ENCODE measurements at regions not wholly inside any gene's neighbourhood (a gene's known extent, or its start where the extent isn't known, plus 50 kb on each side); places are given as distances from the start of the nearest gene placed in this dataset.

DNA sequence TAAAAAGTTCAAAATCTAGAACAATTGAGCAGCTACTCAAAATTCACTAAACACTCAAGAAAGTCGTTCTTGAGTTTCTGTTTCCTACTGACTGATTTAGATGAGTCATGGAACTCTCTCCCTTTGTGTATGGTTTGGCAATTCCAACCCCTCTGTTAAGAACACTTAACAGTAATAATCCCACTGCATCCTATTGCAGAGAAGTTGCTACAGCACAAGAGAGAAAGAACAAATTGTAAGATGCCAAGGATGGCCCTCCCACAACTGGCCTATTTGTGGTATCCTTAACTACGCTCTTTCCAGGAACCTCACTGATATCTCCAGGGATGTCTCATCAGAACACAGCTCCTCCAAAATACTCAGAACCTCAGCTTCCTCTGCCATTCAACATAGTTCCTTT lies 701.8 kb upstream of the TENM3 start:
- H3K4me3 ChIP-seq (ENCODE audit: low read length): no peak overlapping the region
- intact Hi-C loops (cut with DNase I): no loop called here
- no peaks in the 10 kb centered on the region for H3K4me1 ChIP-seq (ENCODE audit: control insufficient read depth, insufficient read depth, low read length)
- ATAC-seq (no peak), DNase-seq (no peak)
- H3K27ac ChIP-seq (ENCODE audit: low read length): no peak overlapping the region
- H3K9me3 ChIP-seq (ENCODE audit: control insufficient read depth, low read length): no peaks in the 10 kb centered on the region
- 64% methylated on average over 2 of the region's 2 CpGs for WGBS
- peaks cover 2% of the 10 kb centered on the region for H3K27me3 ChIP-seq (ENCODE audit: control insufficient read depth, insufficient read depth)

DNA sequence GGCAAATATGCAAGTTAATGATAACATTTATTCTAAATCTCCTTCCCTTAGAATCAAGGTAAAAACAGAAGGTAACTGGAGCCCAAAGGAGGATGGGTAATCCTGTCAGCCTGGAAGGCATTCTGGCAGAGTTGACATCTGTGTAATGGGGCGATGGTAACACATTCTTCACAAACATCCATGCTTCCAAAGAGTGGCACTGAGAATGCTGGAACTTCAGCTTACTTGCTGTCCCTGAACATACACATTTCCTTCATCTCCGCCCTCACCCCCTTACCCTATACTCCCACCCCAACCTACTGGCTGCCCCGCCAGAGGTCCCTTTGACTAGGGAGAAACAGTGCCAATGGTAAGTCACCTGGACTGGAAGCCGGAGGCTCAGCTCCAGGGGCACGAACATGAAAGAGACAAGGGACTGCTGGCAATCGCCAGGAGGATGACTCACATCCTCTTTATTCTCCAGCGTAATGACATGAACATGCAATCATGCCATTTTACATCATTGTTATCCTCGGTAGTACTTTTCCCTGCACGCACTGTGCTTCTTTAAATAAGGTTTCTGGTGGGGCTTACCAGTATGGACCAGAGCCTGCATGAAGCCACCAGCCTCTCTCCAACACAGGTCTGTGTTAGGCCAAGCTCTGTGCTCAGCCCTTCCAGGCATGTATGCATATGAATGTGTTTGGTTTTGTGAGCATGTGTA lies 694.2 kb upstream of the TENM3 start:
- no peaks in the 10 kb centered on the region for H3K4me1 ChIP-seq (ENCODE audit: control insufficient read depth, insufficient read depth, low read length)
- ATAC-seq (no peak), DNase-seq (no peak)
- H3K27me3 ChIP-seq (ENCODE audit: control insufficient read depth, insufficient read depth): no peaks in the 10 kb centered on the region
- intact Hi-C loops (cut with DNase I): no loop called here
- no peak overlapping the region for H3K4me3 ChIP-seq (ENCODE audit: low read length)
- no peak overlapping the region for H3K27ac ChIP-seq (ENCODE audit: low read length)
- 60% methylated on average over 9 of the region's 9 CpGs for WGBS
- no peaks in the 10 kb centered on the region for H3K9me3 ChIP-seq (ENCODE audit: control insufficient read depth, low read length)

DNA sequence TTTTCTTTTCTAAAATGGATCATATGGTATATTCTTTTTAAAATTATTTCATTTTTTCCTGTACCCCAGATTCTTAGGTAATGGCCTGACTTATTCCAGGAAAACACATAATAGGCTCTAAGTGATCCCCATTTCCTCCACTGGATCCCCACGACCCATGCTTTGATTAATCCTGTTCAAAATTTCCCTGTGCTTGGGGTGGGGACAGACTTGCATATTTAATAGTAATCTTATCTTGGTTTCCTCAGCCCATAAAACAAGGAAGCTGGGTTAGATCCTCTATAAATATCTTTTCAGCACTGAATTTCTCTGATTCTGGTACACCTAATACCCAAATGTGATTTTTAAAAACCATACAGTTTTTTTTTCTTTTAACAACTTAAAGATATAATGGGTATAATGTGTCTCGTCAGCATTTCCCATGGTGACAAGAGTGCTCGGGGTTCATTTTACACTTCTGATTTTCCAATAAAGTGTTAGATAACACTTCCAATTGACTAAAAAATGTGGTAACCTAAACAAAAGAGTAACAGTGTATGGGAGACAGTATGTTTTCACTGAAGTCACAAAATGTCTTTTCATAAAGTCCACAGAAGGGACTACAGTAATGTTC lies 693.5 kb upstream of the TENM3 start:
- DNase-seq (no peak), ATAC-seq (no peak)
- intact Hi-C loops (cut with DNase I): no loop called here
- no peak overlapping the region for H3K4me3 ChIP-seq (ENCODE audit: low read length)
- no peaks in the 10 kb centered on the region for H3K4me1 ChIP-seq (ENCODE audit: control insufficient read depth, insufficient read depth, low read length)
- no peaks in the 10 kb centered on the region for H3K27me3 ChIP-seq (ENCODE audit: control insufficient read depth, insufficient read depth)
- H3K27ac ChIP-seq (ENCODE audit: low read length): no peak overlapping the region
- WGBS: 60% methylated on average over 3 of the region's 3 CpGs
- H3K9me3 ChIP-seq (ENCODE audit: control insufficient read depth, low read length): no peaks in the 10 kb centered on the region

DNA sequence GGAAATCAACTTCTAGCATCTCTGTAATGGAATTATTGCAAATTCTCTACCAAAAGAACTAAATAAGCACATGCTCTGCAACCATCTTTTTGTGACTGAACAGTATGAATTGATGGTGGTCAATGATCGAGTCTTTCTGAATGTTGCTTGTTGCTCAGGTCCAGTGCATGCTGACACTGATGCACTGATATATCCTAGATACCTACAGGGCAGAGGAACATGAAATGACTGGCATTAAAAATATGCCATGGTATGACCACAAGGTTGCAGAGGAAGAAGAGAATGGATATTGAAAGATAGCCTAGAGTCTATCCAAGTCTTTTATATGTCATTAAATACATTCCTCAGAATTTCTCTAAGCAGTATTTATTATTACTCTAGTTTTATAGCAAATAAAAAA lies 692.8 kb upstream of the TENM3 start:
- 85% methylated on average over 1 of the region's 1 CpG for WGBS
- no peak for ATAC-seq

DNA sequence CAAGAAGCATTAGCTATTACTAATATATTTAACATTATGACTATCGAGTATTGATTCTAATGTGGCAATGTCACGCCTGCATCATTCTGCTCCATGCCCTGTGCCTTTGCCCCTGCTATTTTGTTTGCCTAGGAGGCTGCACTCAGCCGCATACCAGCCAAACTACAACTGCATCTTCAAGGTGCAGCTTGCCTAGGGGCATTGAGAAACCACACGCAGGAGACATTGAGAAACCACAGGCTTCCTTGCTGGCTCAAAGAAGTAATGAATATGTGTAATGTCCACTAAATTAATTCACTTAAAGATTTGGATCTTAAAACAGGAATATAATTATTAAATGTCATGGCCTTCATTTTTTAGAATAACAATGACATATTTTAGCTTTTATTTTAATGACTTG lies 683.6 kb upstream of the TENM3 start:
- Histone ChIP-seq H3K27ac (ENCODE audit: low read length) (no peak overlapping the region), H3K4me1 (ENCODE audit: control insufficient read depth, insufficient read depth, low read length) (no peaks in the 10 kb centered on the region), H3K4me3 (ENCODE audit: low read length) (no peak overlapping the region), H3K27me3 (ENCODE audit: control insufficient read depth, insufficient read depth) (no peaks in the 10 kb centered on the region), H3K9me3 (ENCODE audit: control insufficient read depth, low read length) (no peaks in the 10 kb centered on the region)
- 84% methylated on average over 4 of the region's 4 CpGs for WGBS
- intact Hi-C loops (cut with DNase I): no loop called here
- DNase-seq (no peak), ATAC-seq (no peak)

More for the DNA sequence above, 692.8 kb upstream of the TENM3 start:
- H3K9me3 ChIP-seq (ENCODE audit: control insufficient read depth, low read length): no peaks in the 10 kb centered on the region
- H3K27me3 ChIP-seq (ENCODE audit: control insufficient read depth, insufficient read depth): no peaks in the 10 kb centered on the region
- DNase-seq: no peak
- H3K4me3 ChIP-seq (ENCODE audit: low read length): no peak overlapping the region
- intact Hi-C loops (cut with DNase I): no loop called here
- H3K27ac ChIP-seq (ENCODE audit: low read length): no peak overlapping the region
- H3K4me1 ChIP-seq (ENCODE audit: control insufficient read depth, insufficient read depth, low read length): no peaks in the 10 kb centered on the region

DNA sequence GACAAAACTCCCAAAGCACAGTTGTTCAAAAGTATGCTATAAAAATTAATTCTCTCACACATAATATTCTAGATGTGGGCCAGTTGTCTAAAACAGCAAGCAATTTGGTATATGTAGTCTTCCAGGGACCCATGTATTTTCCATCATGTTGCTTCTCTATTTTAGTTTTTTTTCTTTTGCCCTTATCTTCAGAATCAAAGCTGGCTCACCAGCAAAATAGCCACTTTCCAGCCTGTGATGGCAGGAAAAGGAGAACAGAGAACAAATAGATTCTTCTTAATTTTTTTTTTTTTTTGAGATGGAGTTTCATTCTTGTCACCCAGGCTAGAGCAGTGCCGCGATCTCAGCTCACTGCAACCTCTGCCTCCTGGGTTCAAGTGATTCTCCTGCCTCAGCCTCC lies 680.8 kb upstream of the TENM3 start:
- no peak overlapping the region for H3K4me3 ChIP-seq (ENCODE audit: low read length)
- WGBS: 94% methylated on average over 2 of the region's 2 CpGs
- no peaks in the 10 kb centered on the region for H3K4me1 ChIP-seq (ENCODE audit: control insufficient read depth, insufficient read depth, low read length)
- intact Hi-C loops (cut with DNase I): no loop called here
- H3K27me3 ChIP-seq (ENCODE audit: control insufficient read depth, insufficient read depth): no peaks in the 10 kb centered on the region
- ATAC-seq (no peak), DNase-seq (no peak)
- no peak overlapping the region for H3K27ac ChIP-seq (ENCODE audit: low read length)
- no peaks in the 10 kb centered on the region for H3K9me3 ChIP-seq (ENCODE audit: control insufficient read depth, low read length)

DNA sequence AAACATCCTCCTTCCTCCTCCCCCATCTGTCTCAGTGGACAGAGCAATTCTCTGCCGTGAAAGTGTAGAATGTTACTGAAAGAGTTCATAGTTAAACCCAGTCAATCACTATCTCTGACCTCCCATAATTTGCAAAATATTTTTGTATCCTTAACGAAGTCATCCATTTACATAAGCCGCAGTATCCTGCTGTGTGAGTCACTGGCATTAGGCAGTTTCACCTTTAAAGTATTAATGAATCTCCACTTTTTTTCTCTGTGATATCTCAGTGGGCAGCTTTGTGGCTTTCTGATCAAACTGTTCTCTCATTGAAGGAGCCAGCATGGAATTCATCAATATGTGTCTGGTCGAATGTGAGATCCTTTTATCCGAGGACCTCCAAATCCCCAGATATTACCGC lies 678.6 kb upstream of the TENM3 start:
- Histone ChIP-seq H3K27me3 (ENCODE audit: control insufficient read depth, insufficient read depth) (no peaks in the 10 kb centered on the region), H3K4me3 (ENCODE audit: low read length) (no peak overlapping the region), H3K9me3 (ENCODE audit: control insufficient read depth, low read length) (no peaks in the 10 kb centered on the region), H3K4me1 (ENCODE audit: control insufficient read depth, insufficient read depth, low read length) (no peaks in the 10 kb centered on the region), H3K27ac (ENCODE audit: low read length) (no peak overlapping the region)
- WGBS: 73% methylated on average over 6 of the region's 6 CpGs
- ATAC-seq (no peak), DNase-seq (no peak)
- intact Hi-C loops (cut with DNase I): no loop called here

DNA sequence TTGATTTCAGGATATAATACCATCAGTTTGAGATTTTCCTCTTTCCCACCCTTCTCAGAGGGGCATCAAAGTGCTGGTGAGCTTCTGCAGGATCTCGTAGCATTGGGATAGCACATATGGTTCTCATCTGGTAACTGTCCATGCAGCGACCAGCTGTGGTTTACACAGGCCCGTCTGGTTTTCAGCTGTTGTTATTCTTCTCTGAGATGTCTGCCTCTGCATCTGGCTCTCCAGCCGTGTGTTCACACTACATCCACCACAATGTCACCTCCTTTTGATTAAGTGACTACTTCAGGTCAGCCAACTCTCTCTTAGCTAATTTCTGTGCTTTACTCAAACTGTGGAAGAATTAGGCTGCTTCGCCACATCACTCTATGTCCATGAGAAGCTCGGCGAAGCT lies 676.7 kb upstream of the TENM3 start:
- Histone ChIP-seq H3K4me1 (ENCODE audit: control insufficient read depth, insufficient read depth, low read length) (no peaks in the 10 kb centered on the region), H3K9me3 (ENCODE audit: control insufficient read depth, low read length) (no peaks in the 10 kb centered on the region), H3K4me3 (ENCODE audit: low read length) (no peak overlapping the region), H3K27me3 (ENCODE audit: control insufficient read depth, insufficient read depth) (no peaks in the 10 kb centered on the region), H3K27ac (ENCODE audit: low read length) (no peak overlapping the region)
- DNase-seq (no peak), ATAC-seq (no peak)
- intact Hi-C loops (cut with DNase I): no loop called here
- WGBS: 57% methylated on average over 7 of the region's 7 CpGs

DNA sequence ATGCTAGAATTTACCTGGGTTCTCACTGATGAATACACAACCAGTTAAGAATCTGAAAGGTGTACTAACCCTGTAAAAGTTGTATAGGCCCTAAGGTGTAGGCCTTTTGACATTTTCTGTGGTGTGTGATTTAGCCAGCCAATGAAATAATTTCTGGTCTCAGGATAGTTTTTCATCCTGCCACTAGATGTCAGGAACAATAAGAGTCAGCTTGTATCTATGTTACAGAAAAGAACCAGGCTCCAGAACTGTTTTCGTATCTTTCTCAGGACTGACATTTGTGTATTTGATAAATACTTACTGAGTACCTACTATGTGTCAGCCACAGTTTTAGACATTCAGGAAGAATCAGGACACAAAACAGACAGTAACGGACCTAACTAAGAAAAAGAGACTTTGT lies 673.6 kb upstream of the TENM3 start:
- Histone ChIP-seq H3K27ac (ENCODE audit: low read length) (no peak overlapping the region), H3K4me1 (ENCODE audit: control insufficient read depth, insufficient read depth, low read length) (no peaks in the 10 kb centered on the region), H3K27me3 (ENCODE audit: control insufficient read depth, insufficient read depth) (no peaks in the 10 kb centered on the region), H3K4me3 (ENCODE audit: low read length) (no peak overlapping the region), H3K9me3 (ENCODE audit: control insufficient read depth, low read length) (no peaks in the 10 kb centered on the region)
- DNase-seq (no peak), ATAC-seq (peak in 1 of 2 donors; percentile 38)
- intact Hi-C loops (cut with DNase I): no loop called here
- WGBS: 44% methylated on average over 2 of the region's 2 CpGs

DNA sequence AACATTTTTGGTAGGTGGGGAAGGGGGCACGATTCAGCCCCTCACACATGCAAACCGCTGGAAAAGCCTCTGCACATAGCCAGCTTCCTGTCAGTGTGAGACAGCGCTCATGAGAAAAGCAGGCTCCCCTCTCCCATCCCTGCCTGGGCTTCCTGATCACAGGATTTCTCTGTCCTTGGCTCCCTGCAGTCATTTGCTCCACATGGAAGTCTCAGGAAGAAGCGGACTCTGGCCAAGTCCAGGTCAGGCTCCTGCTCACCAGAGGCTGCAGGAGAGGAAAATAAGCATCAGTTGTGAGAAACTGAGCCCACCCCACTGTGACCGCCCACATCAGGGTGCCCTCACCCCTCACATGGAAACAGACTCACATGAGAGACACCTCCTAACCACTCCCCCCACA lies 664.3 kb upstream of the TENM3 start:
- intact Hi-C loops (cut with DNase I): no loop called here
- no peaks in the 10 kb centered on the region for H3K4me1 ChIP-seq (ENCODE audit: control insufficient read depth, insufficient read depth, low read length)
- no peaks in the 10 kb centered on the region for H3K27me3 ChIP-seq (ENCODE audit: control insufficient read depth, insufficient read depth)
- H3K9me3 ChIP-seq (ENCODE audit: control insufficient read depth, low read length): no peaks in the 10 kb centered on the region
- DNase-seq (no peak), ATAC-seq (no peak)
- WGBS: 53% methylated on average over 5 of the region's 5 CpGs
- no peak overlapping the region for H3K27ac ChIP-seq (ENCODE audit: low read length)
- no peak overlapping the region for H3K4me3 ChIP-seq (ENCODE audit: low read length)

DNA sequence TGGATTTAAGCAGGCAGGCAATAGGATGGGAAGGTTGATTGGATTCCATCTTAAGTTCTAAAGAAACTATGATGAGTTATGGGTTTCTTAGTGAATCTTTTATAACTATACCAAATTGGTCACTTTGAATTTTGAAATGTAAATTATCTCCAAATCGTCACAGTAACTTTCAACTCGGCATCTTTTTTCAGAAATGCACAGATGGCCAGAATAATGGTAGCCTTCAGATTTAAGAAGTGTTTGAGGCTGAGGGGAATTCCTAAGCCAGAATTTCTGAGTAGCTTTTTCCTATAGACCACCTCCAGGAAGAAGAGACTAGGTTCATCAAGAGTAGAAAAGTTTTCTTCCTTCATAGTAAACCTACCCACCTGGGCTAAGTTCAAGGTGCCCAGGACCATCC lies 663.7 kb upstream of the TENM3 start:
- intact Hi-C loops (cut with DNase I): no loop called here
- ATAC-seq: no peak
- Histone ChIP-seq H3K27me3 (ENCODE audit: control insufficient read depth, insufficient read depth) (no peaks in the 10 kb centered on the region), H3K9me3 (ENCODE audit: control insufficient read depth, low read length) (no peaks in the 10 kb centered on the region), H3K4me1 (ENCODE audit: control insufficient read depth, insufficient read depth, low read length) (no peaks in the 10 kb centered on the region), H3K4me3 (ENCODE audit: low read length) (no peak overlapping the region), H3K27ac (ENCODE audit: low read length) (no peak overlapping the region)
- WGBS: 88% methylated on average over 2 of the region's 2 CpGs
- no peak for DNase-seq

DNA sequence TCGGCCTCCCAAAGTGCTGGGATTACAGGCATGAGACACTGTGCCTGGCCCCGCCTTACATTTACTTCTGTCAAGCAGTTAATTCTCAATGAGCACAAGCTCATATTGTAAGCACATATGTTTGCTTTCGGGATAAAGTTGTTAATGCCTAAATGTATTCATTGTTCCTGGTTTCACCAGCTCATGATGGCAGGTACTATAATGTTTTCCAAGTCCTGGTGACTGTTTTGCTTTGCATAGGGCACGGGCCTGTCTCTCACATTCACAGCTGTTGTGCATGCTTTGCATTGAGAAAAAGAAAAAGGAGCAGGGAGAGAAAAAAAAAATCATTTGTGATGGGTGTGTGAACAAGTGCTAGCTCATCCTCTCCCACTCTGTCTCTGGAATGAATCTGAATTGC lies 661.2 kb upstream of the TENM3 start:
- no peaks in the 10 kb centered on the region for H3K4me1 ChIP-seq (ENCODE audit: control insufficient read depth, insufficient read depth, low read length)
- intact Hi-C loops (cut with DNase I): no loop called here
- H3K27ac ChIP-seq (ENCODE audit: low read length): no peak overlapping the region
- no peak for ATAC-seq
- H3K27me3 ChIP-seq (ENCODE audit: control insufficient read depth, insufficient read depth): no peaks in the 10 kb centered on the region
- 81% methylated on average over 4 of the region's 4 CpGs for WGBS
- no peak overlapping the region for H3K4me3 ChIP-seq (ENCODE audit: low read length)
- no peaks in the 10 kb centered on the region for H3K9me3 ChIP-seq (ENCODE audit: control insufficient read depth, low read length)
- no peak for DNase-seq
